Fibroblast of mammary gland (primary cell): ENCODE measurements at regions not wholly inside any gene's neighbourhood (a gene's known extent, or its start where the extent isn't known, plus 50 kb on each side); places are given as distances from the start of the nearest gene placed in this dataset.
A peak's percentile ranks its signal among the peaks of the same experiment; 100 is the strongest.

ENCODE experiments used
- DNase-seq: peaks from one replicate; pipeline ENCODE4 v3.0.0-alpha.2; 2010; ENCODE audit warnings: low read depth
- H3K4me3 ChIP-seq: 2 replicates; pipeline ENCODE4 v1.5.1; 2011; ENCODE audit warnings: low read depth, mild to moderate bottlenecking, low read length, moderate library complexity; ENCODE audit not compliant: control insufficient read depth
- TF ChIP-seq, protein P1 (sequence below): conservative IDR thresholded peaks from 2 replicates; pipeline ENCODE4 v1.5.1; 2011; ENCODE audit warnings: low read depth, low read length, inconsistent platforms; ENCODE audit not compliant: control insufficient read depth, insufficient read depth

DNA sequence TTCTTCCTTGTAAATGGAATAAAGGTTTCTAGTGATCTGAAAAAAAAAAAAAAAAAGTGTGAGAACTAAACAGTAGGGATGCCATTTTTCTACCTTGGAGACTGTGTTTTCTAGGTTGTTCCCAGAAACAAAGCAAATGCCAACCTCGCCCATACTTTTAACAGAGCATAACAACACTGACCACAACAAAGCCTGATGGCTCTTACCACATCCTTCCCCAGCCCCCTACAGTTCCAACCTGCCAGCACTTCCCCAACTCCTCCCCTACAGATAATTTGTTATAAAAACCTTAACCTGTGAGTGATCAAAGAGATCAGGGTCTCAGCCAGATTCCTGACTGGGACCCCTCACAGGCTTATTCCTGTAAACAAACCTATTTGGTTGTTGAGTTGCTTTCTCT is 940.0 kb downstream of the SH3BGRL start:
- DNase-seq, result no peak
- H3K4me3 ChIP-seq, result no peak overlapping the region
- TF ChIP-seq, protein P1, sequence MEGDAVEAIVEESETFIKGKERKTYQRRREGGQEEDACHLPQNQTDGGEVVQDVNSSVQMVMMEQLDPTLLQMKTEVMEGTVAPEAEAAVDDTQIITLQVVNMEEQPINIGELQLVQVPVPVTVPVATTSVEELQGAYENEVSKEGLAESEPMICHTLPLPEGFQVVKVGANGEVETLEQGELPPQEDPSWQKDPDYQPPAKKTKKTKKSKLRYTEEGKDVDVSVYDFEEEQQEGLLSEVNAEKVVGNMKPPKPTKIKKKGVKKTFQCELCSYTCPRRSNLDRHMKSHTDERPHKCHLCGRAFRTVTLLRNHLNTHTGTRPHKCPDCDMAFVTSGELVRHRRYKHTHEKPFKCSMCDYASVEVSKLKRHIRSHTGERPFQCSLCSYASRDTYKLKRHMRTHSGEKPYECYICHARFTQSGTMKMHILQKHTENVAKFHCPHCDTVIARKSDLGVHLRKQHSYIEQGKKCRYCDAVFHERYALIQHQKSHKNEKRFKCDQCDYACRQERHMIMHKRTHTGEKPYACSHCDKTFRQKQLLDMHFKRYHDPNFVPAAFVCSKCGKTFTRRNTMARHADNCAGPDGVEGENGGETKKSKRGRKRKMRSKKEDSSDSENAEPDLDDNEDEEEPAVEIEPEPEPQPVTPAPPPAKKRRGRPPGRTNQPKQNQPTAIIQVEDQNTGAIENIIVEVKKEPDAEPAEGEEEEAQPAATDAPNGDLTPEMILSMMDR, result no peak

GRCh38 chrX:82161195-82161594 is 959.3 kb downstream of the SH3BGRL start:
- no peak overlapping the region for H3K4me3 ChIP-seq
- TF ChIP-seq, protein P1, result no peak
- no peak for DNase-seq

GRCh38 chrX:82163701-82164100 is 961.8 kb downstream of the SH3BGRL start:
- TF ChIP-seq, protein P1, result no peak
- no peak overlapping the region for H3K4me3 ChIP-seq
- no peak for DNase-seq

GRCh38 chrX:82196866-82197265 is 995.0 kb downstream of the SH3BGRL start:
- no peak overlapping the region for H3K4me3 ChIP-seq
- DNase-seq, result no peak
- TF ChIP-seq, protein P1, result no peak

- no peak overlapping the region for H3K4me3 ChIP-seq
- TF ChIP-seq, protein P1, result no peak
- no peak for DNase-seq
These were observed 1007.1 kb downstream of the SH3BGRL start for GRCh38 chrX:82208975-82209374.

- no peak overlapping the region for H3K4me3 ChIP-seq
- TF ChIP-seq, protein P1, result peak; percentile 31
- DNase-seq, result peak; percentile 31
These were observed 1016.5 kb downstream of the SH3BGRL start for GRCh38 chrX:82218361-82218760.

DNA sequence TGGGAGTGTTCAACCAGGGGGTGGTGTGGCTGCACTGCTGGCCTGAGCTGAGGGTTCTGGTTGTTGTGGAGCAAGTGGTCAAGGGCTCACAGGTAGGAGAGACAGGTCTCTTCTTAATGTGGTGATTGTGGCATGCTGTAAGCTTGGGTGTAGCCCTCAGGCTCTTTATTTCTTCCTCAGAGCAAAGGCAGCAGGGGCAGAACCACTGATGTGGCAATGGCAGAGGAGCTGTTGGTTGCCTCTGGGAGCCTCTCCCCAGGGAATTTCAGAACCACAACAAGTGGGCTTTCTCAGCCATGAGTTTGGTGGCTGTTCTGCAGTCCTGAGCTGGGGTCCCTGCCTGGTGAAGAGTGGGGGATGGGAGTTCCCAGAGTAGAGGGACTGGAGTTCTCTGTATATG is 1017.2 kb downstream of the SH3BGRL start:
- TF ChIP-seq, protein P1, result no peak
- no peak for DNase-seq

More for the DNA sequence above, 1017.2 kb downstream of the SH3BGRL start:
- no peak overlapping the region for H3K4me3 ChIP-seq
